Stimulated activated naive CD8-positive, alpha-beta T cell treated with anti-CD3 and anti-CD28 coated beads, Interleukin-15, amount 100 ng/mL, for 72 hours (primary cell): ENCODE measurements at regions not wholly inside any gene's neighbourhood (a gene's known extent, or its start where the extent isn't known, plus 50 kb on each side); places are given as distances from the start of the nearest gene placed in this dataset.

Experiments used
- ATAC-seq: fragments of 150-1000 bp; cut with Tn5 transposase; 2 replicates; pipeline ENCODE4 v1.10.0; 2021; ENCODE audit warnings: mild to moderate bottlenecking, moderate library complexity
- DNase-seq, 2 donors: peaks; one replicate each; pipeline ENCODE4 v3.0.0; 2021 to 2022
- H3K27ac Mint-ChIP-seq, 2 donors: one replicate each; pipeline ENCODE4 v1.8.0; 2022; ENCODE audit warnings: mild to moderate bottlenecking in 2 of 2, mixed read lengths in 2 of 2, moderate library complexity in 2 of 2
- H3K27me3 Mint-ChIP-seq: one replicate; pipeline ENCODE4 v1.8.0; 2022; ENCODE audit warnings: mixed read lengths
- H3K4me1 Mint-ChIP-seq: one replicate; pipeline ENCODE4 v1.8.0; 2022; ENCODE audit warnings: mild to moderate bottlenecking, mixed read lengths
- H3K4me3 Mint-ChIP-seq, 2 donors: one replicate each; pipeline ENCODE4 v1.8.0; 2022; ENCODE audit warnings: mild to moderate bottlenecking in 2 of 2, mixed read lengths in 2 of 2, moderate library complexity in 1 of 2
- H3K9me3 Mint-ChIP-seq, 2 donors: one replicate each; pipeline ENCODE4 v1.8.0; 2022; ENCODE audit warnings: mixed read lengths in 2 of 2

DNA sequence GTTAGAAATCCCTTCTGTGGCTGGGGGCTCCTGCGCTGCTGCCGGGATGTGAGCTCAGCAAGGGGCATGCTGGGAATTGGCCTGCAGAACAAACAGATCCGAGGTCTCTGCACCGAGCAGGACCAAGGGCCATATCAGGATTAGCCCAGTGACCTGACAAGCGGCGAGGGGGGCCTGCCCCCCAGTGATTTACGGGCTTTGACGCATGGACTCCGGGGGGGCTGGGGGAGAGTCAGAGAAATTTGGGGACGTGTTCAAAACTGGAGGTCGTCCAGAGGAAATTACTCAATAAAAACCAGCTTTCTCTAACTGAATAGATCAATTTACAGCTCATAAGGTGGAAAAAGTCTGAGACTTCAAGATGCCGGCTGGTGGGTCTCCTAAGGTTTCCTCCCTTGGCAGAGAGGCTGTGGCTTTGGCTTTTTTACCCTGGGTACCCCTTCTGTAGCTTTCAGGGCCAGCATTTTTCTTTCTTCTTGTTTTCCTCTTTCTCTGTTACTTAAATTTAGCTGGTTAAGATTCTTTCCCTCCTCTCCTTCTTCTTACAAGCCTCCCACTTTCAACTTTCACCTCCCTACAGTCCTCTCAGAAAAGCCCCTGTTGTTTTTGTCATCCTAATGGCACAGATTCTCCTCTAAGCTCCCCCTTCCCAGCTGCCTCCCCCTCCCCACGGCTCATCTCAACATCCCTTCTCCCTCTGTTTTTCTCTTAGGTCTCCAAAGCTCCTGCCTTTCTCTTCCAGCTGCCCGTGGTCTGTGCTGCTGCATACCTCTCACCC is 551.0 kb downstream of the CCDC171 start:
- Mint-ChIP-seq H3K27me3 (no peaks in the 10 kb centered on the region), H3K9me3 (no peaks in the 10 kb centered on the region), H3K4me3 (no peak overlapping the region), H3K4me1 (no peaks in the 10 kb centered on the region), H3K27ac (no peak overlapping the region)
- no peak for DNase-seq
- no peak for ATAC-seq

DNA sequence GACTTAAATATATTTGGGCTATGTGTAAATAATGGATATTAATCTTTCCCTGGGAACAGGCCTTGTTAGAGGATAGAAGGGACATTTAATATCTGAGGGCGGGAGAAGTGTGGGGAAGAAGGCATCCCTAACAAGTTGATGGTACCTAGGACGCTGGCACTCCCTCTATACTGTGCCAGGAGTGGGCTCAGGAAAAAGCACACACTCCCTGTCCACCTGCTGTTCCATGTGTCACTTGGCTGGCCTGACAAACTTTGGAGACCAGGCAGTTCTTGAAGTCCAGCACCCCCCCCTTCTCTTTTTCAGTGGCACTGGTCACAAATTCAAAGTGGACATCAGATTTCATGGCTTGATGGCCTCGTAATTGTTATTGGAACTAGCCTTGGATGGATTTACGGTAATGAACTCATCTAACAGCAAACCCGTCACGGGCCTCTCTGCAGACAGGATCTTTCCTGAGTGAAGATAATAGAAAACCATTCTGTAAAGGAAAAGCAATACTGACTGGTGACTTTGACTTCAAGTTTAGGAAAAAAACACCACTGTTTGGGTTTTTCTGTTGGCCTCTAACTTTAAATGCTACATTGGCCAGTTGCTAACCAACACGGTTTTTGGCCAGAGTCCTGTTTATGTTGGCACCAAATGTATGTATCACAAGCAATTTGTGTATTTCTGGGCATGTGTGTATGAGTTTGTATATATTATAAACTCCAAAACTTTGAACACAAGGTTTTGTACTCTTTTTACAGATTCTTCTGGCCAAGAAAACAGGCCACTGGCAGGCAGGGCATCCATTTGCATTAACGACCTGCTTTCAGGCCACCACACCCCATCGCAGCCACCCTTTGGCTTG is 552.6 kb downstream of the CCDC171 start:
- no peaks in the 10 kb centered on the region for H3K27me3 Mint-ChIP-seq
- H3K4me1 Mint-ChIP-seq: no peaks in the 10 kb centered on the region
- H3K4me3 Mint-ChIP-seq: no peak overlapping the region
- no peak for DNase-seq
- no peak overlapping the region for H3K27ac Mint-ChIP-seq
- no peak for ATAC-seq
- H3K9me3 Mint-ChIP-seq: no peaks in the 10 kb centered on the region

DNA sequence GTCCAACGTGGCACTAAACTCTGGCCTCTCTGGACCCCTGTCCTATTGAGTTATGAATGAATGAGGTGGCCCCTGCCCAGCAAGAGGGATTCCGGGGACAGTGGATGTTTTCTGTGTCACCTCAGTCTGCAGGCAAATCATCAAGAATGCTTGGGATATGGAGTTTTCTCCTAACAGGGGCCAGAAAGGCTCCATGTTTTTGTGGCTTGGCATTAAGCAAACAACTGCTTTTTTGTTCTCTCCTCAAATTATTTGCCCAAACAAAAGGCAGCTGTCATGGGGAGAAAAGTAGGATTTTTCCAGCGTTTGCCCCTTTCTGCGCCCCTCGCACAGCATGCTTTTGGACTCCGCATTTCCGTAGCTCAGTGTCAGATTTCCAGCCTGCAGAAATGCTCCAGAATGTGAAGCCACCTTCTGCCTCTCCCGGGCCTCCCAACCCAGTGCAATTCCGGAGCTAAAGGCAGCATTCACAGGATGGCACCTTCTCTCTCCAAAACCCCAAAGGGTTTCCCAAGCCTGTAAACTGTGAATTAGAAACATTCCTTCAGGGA is 553.3 kb downstream of the CCDC171 start:
- Mint-ChIP-seq H3K27ac (no peak overlapping the region), H3K27me3 (no peaks in the 10 kb centered on the region), H3K9me3 (no peaks in the 10 kb centered on the region), H3K4me1 (no peaks in the 10 kb centered on the region), H3K4me3 (no peak overlapping the region)
- no peak for DNase-seq
- ATAC-seq: no peak

DNA sequence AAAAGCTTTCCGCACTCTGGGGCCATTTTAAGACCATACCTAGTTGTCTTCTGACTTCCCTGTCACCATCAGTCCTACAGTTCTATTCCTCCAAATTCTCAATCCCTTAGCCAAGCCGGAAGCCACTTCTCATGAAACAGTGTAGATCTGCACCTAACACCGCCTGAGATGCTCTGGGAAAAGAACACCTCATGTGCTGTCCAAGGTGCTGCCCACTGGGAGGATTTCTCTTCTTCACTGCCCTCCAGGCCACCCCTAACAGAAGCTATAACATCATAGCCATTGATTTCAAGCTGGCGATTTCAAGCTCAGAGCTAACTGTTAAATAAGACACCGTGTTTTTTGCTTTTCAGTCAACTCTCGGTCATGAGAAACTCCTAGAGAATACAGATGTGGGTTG is 559.3 kb downstream of the CCDC171 start:
- H3K27ac Mint-ChIP-seq: no peak overlapping the region
- no peaks in the 10 kb centered on the region for H3K9me3 Mint-ChIP-seq
- H3K4me1 Mint-ChIP-seq: no peaks in the 10 kb centered on the region
- no peak overlapping the region for H3K4me3 Mint-ChIP-seq
- DNase-seq: no peak
- ATAC-seq: no peak
- no peaks in the 10 kb centered on the region for H3K27me3 Mint-ChIP-seq

DNA sequence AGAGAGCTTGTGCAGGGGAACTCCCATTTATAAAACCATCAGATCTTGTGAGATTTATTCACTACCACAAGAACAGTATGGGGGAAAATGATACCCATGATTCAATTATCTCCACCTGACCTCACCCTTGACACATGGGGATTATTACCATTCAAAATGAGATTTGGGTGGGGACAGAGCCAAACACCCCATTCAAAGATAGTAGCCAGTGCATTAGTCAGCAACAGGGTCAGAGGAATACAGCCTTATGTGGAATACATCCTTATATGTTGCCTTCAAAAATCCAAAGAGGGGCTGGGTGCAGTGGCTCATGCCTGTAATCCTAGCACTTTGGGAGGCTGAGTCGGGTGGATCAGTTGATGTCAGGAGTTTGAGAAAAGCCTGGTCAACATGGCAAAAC is 563.2 kb downstream of the CCDC171 start:
- Mint-ChIP-seq H3K27me3 (no peaks in the 10 kb centered on the region), H3K9me3 (no peaks in the 10 kb centered on the region), H3K4me1 (no peaks in the 10 kb centered on the region), H3K27ac (no peak overlapping the region), H3K4me3 (no peak overlapping the region)
- ATAC-seq (no peak), DNase-seq (no peak)

DNA sequence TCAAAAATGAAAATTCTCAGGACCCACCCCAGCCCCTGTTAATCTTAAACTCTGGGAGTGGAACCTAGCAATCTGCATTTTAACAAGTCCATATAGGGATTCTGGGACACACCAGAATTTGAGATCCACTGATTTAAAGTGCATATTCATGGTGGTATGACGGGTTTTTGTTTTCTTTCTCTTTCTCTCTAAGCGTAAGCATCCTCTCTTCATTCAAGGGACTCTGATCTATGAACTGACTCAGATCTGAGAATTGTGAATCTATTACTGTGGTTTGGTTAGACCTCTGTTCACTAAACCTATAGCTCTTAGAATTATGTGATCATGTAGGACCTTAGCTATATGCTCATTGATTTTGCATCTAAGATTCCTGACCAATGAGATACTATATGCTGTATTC is 565.2 kb downstream of the CCDC171 start:
- H3K4me1 Mint-ChIP-seq: no peaks in the 10 kb centered on the region
- DNase-seq (no peak), ATAC-seq (peak; percentile 76)
- peaks cover 0 to 2% of the 10 kb centered on the region in 2 donors for H3K9me3 Mint-ChIP-seq
- H3K4me3 Mint-ChIP-seq: no peak overlapping the region
- no peaks in the 10 kb centered on the region for H3K27me3 Mint-ChIP-seq
- no peak overlapping the region for H3K27ac Mint-ChIP-seq

DNA sequence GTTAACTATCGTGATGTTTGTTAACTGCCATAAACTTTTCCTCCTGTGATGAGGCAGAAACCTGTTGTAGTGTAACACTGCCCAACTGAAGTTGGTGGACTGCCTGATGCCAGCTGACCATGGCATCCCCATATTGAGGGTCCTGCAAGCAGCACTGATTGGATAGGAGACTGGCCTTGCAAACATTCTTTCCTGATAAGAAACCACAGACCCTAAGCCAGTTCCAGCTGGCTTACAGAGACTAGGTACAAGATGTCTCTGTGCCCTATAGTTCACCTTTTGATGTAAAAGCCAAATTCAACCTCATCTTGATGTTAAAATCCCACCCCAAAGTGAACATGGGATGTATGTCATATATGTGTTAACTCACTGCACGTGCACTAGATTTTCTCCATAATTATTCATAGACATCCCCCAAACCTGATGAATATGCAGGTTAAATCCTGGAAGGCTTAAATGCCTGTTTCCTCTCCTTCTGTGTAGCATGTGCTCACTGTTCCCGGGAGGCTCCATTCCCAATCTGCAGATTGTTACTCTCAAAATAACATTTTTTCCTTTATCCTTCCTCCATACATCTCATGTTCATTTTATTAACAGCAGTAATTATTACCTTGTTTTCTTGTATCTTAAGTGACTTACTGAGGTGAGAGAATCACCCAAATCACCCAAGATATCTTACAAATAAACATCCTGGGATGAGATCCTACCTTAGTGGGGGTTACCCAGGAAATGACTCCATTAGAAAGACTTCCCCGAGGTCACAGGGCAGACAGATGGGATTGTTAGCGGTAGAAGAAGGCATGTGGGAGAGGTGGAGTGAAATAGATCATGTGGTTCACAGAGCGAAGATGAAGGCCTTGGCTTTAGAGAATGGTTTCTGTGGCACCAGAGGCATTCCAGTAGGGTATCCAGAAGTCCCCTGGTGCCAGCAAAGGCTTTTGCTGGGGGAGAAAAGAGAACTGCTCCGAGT is 566.7 kb downstream of the CCDC171 start:
- H3K9me3 Mint-ChIP-seq: peaks cover 0 to 7% of the 10 kb centered on the region in 2 donors
- H3K27me3 Mint-ChIP-seq: no peaks in the 10 kb centered on the region
- H3K4me3 Mint-ChIP-seq: no peak overlapping the region
- peak overlapping the region in 1 of 2 donors; percentile 4 for H3K27ac Mint-ChIP-seq
- DNase-seq (no peak), ATAC-seq (no peak)
- peaks cover 4% of the 10 kb centered on the region for H3K4me1 Mint-ChIP-seq

DNA sequence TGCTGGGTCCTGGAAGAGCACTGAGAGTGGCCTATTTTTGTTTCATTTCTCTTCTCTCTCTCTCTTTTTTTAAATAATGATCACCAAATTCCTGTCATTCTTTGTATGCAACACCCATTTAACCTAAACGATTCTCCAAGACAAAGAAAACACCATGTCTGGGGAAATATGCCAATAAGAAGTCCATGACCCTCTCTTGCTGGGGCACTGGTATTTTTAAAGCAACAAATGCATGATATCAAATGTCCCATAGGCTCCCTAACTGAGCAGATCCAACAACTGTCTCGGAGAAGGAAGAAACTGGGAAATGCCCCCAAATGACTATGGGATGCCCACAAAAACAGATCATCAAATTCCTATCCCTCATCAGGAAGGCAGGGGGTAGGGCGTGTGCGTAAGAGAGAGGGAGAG is 567.4 kb downstream of the CCDC171 start:
- Mint-ChIP-seq H3K4me1 (peaks cover 6% of the 10 kb centered on the region), H3K27me3 (no peaks in the 10 kb centered on the region), H3K9me3 (peaks cover 0 to 7% of the 10 kb centered on the region in 2 donors), H3K27ac (no peak overlapping the region), H3K4me3 (no peak overlapping the region)
- no peak for ATAC-seq
- DNase-seq: no peak

DNA sequence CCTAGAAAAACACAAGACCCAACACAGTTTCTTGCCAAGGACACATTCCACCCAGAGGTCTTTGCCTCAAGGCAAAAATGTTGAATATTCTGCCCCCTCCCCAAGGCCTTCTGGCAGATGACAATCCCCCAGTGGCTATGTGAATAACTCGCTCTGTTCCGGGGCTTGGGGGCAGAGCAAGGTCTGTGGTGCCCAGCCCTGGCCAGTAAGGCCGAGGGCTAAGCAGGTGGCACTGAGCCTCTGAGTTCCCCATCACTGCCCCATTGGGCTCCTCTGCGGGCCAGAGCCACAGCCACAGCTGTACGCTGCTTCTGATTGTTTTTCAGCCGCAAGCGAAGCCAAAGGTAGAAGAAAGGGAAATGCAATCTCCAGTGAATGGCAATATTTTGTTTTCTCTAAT is 567.9 kb downstream of the CCDC171 start:
- Mint-ChIP-seq H3K27ac (no peak overlapping the region), H3K4me3 (no peak overlapping the region)
- no peak for ATAC-seq

DNA sequence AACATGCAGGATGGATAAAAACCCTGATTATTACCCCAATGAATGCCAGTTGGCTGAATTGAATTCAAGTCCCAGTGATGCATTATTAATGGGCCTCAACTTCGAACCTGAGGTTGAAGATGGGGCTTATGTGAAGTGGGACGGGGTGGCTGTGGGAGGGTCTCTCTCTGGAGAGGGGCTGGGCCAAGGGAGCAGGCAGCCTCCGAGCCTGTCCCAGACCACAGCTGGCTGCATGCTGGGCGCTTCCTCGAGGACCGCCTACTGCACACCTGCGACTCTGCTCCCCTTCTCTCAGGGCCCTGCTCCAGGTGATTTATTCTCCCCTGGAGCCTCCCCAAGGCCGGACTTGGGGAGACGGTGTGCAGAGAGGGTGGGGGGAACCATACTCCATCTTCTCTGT is 568.3 kb downstream of the CCDC171 start:
- DNase-seq (no peak), ATAC-seq (no peak)
- H3K4me3 Mint-ChIP-seq: no peak overlapping the region
- H3K27ac Mint-ChIP-seq: no peak overlapping the region
- H3K27me3 Mint-ChIP-seq: no peaks in the 10 kb centered on the region
- H3K9me3 Mint-ChIP-seq: peaks cover 0 to 7% of the 10 kb centered on the region in 2 donors
- H3K4me1 Mint-ChIP-seq: peaks cover 16% of the 10 kb centered on the region

More for the DNA sequence above, 567.9 kb downstream of the CCDC171 start:
- peaks cover 0 to 7% of the 10 kb centered on the region in 2 donors for H3K9me3 Mint-ChIP-seq
- no peaks in the 10 kb centered on the region for H3K27me3 Mint-ChIP-seq
- H3K4me1 Mint-ChIP-seq: peaks cover 11% of the 10 kb centered on the region
- DNase-seq: no peak

DNA sequence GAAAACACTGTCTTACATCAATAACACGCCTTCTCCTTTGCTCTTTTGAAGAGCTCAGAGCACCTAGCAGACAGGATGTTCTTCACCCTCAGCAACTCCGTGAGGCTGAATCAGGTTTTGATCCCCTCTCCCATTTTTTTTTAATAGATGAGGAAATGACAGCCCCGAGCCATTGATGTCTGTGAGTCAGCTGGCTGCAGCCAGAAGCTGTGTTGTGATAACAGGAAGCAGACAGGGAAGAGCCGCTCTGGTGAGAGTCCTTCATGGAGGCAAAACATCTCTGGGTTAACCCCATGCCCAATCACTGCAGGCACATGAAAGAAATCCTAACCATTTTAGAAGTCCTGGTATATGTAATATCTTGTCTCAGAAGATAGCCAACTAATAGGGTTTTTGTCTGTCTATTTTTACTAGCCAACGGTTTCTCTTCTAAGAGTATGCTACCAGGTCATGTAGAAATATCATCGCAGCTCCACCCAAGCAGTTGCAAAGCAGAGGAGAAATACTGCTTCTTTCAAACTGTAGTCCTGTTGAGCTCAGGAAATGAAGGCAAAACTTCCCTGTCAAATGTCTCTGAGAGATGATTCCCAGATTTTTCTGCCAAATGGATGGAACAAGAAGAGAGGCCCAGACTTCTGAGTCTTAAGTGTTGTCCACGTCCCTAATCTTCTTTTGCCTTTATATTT is 568.9 kb downstream of the CCDC171 start:
- no peak for ATAC-seq
- Mint-ChIP-seq H3K4me1 (peaks cover 21% of the 10 kb centered on the region), H3K27me3 (no peaks in the 10 kb centered on the region), H3K9me3 (peaks cover under 1 to 7% of the 10 kb centered on the region in 2 donors), H3K27ac (no peak overlapping the region), H3K4me3 (no peak overlapping the region)
- no peak for DNase-seq

DNA sequence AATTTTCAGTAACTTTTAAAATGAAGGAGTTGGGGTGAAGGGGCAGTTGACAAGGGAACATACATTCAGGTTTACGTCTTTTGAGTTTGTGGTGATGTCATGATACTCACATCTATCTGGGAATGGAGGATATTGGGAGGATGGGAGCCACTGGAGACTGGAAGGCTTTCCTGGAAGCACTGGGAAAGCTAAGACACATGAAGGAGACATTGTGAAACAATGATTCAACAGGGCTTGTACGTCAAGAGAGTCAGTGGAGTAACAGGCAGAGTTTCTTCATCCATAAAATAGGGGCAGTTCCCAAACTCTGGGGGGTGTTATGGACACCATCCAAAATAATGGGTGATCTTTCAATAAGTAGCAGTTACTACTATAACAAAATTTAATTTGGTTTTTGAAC is 572.8 kb downstream of the CCDC171 start:
- Mint-ChIP-seq H3K27me3 (no peaks in the 10 kb centered on the region), H3K4me1 (peaks cover 49% of the 10 kb centered on the region), H3K4me3 (no peak overlapping the region), H3K9me3 (peaks cover 8 to 21% of the 10 kb centered on the region in 2 donors), H3K27ac (no peak overlapping the region)
- no peak for ATAC-seq
- no peak for DNase-seq

DNA sequence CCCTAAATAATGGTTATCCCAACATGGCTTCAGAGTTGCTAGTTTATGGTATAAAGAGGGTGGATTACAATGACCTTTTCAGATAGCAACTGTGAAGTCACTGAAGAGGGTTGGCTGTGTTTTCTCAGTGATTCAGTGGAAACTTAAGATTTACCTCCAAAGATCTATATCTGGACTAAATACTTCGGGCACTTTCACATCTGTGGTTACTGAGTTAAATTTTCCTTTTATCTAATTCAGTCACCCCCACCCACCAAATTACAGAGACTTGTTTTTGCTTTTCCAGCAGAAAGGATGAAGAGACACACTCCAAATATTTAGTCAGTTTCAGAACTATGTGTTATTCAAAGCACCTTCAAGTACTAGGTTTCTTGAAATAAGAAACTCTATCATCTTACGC is 573.2 kb downstream of the CCDC171 start:
- Mint-ChIP-seq H3K4me1 (peaks cover 49% of the 10 kb centered on the region), H3K9me3 (peaks cover 8 to 21% of the 10 kb centered on the region in 2 donors)

DNA sequence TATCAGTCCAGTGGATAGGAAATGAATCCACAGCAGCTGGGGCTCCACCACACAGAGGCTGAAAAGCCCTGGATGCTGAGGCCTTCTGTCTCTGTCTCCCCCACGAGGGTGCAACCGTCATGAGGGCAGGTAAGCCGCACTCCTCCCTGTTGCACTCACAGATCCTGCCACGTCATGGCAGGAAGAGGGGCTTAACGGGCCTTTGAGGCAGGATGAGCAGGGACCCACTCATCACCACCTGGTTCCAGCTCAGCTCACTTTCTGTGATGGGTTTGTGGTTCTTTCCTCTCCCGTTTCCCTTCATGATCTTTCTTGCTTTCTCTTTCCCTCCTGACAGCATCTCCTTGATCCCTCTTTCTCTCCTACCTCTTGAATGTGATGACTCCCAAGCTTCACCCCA is 575.2 kb downstream of the CCDC171 start:
- no peak overlapping the region for H3K4me3 Mint-ChIP-seq
- no peak overlapping the region for H3K27ac Mint-ChIP-seq
- no peaks in the 10 kb centered on the region for H3K27me3 Mint-ChIP-seq
- no peak for DNase-seq
- peak; percentile 3 for ATAC-seq
- H3K4me1 Mint-ChIP-seq: peaks cover 50% of the 10 kb centered on the region
- H3K9me3 Mint-ChIP-seq: peaks cover 8 to 19% of the 10 kb centered on the region in 2 donors

More for the DNA sequence above, 573.2 kb downstream of the CCDC171 start:
- no peaks in the 10 kb centered on the region for H3K27me3 Mint-ChIP-seq
- ATAC-seq (peak; percentile 71), DNase-seq (no peak)
- no peak overlapping the region for H3K4me3 Mint-ChIP-seq
- peak overlapping the region in 1 of 2 donors; percentile 5 for H3K27ac Mint-ChIP-seq
